GM12878 (cell line): ENCODE measurements at regions not wholly inside any gene's neighbourhood (a gene's known extent, or its start where the extent isn't known, plus 50 kb on each side); places are given as distances from the start of the nearest gene placed in this dataset.

Experiments used
- ATAC-seq: fragments of 200-7000 bp; cut with Tn5 transposase; 3 replicates; pipeline ENCODE4 v1.9.1; 2020; ENCODE audit warnings: mild to moderate bottlenecking, moderate library complexity
- BruUV-seq: library from RNA; stranded (reverse); fragments of 400-500 nt; replicated peaks from 2 replicates; lab custom pipeline; 2021; lab: Mats Ljungman, UMichigan
- CTCF ChIA-PET: fragments of 300-600 bp; sonication (Branson Sonifier 250); formaldehyde crosslinking; extraction: SDS; loops from one replicate; lab custom pipeline; 2021; ENCODE audit warnings: inconsistent platforms; lab: Yijun Ruan, JAX
- POLR2A ChIA-PET: fragments of 350-600 bp; formaldehyde crosslinking; extraction: SDS; loops from one replicate; lab custom pipeline; 2021; ENCODE audit warnings: inconsistent platforms; lab: Charles Lee
- RAD21 ChIA-PET: fragments of 300-600 bp; sonication (Branson Sonifier 250); formaldehyde crosslinking; loops from one replicate; lab custom pipeline; 2023; ENCODE audit warnings: antibody characterized with exemption; ENCODE audit not compliant: unreplicated experiment; lab: Charles Lee
- SMC1A ChIA-PET: fragments of 300-600 bp; sonication (Branson Sonifier 250); formaldehyde crosslinking; loops from one replicate; lab custom pipeline; 2023; ENCODE audit not compliant: unreplicated experiment, uncharacterized antibody; lab: Charles Lee
- DNase-seq: peaks from one replicate; pipeline ENCODE4 v3.0.0-alpha.2; 2011; ENCODE audit warnings: low read depth, low spot score
- FAIRE-seq: peaks from 3 replicates; lab custom pipeline; 2011; peaks lifted over from hg19 to GRCh38; lab: Jason Lieb, UNC
- H2AFZ ChIP-seq: 2 replicates; pipeline ENCODE4 v1.6.0; 2011; ENCODE audit warnings: low read depth, low read length, control low read depth; ENCODE audit not compliant: control insufficient read depth
- H3K27ac ChIP-seq: 2 replicates; pipeline ENCODE4 v1.5.1; 2011; ENCODE audit warnings: control low read depth; ENCODE audit not compliant: control insufficient read depth, insufficient read depth
- H3K27me3 ChIP-seq, 2 experiments: replicated peaks in 1 of 2; 2 replicates each; pipeline versions ENCODE4 v1.6.0 to v1.6.1; 2011; ENCODE audit warnings: low read length in 1 of 2; ENCODE audit not compliant: control insufficient read depth in 2 of 2, insufficient read depth in 2 of 2
- H3K36me3 ChIP-seq, 2 experiments: 2 replicates each; pipeline ENCODE4 v1.5.1; 2011; ENCODE audit warnings: low read length in 1 of 2; ENCODE audit not compliant: control insufficient read depth in 2 of 2, insufficient read depth in 2 of 2
- H3K4me1 ChIP-seq: 2 replicates; pipeline ENCODE4 v1.6.1; 2011; ENCODE audit warnings: mild to moderate bottlenecking, low read length, moderate library complexity, mixed read lengths; ENCODE audit not compliant: control insufficient read depth, insufficient read depth
- H3K4me2 ChIP-seq: 2 replicates; pipeline ENCODE4 v1.6.0; 2011; ENCODE audit warnings: control low read depth; ENCODE audit not compliant: control insufficient read depth, insufficient read depth
- H3K4me3 ChIP-seq: fragments of 200-600 bp; sonication (generic); 2 replicates; pipeline ENCODE4 v1.5.1; 2016
- H3K79me2 ChIP-seq: 2 replicates; pipeline ENCODE4 v1.6.0; 2011; ENCODE audit warnings: low read length; ENCODE audit not compliant: control insufficient read depth, insufficient read depth
- H3K9ac ChIP-seq: 2 replicates; pipeline ENCODE4 v1.8.0; 2011; ENCODE audit warnings: low read length, control low read depth, mixed read lengths; ENCODE audit not compliant: control insufficient read depth, insufficient read depth
- H3K9me3 ChIP-seq: replicated peaks from 3 replicates; pipeline ENCODE4 v1.5.1; 2011; ENCODE audit warnings: mild to moderate bottlenecking, low read length; ENCODE audit not compliant: control insufficient read depth, insufficient read depth
- H4K20me1 ChIP-seq: 2 replicates; pipeline ENCODE4 v1.6.0; 2011; ENCODE audit not compliant: control insufficient read depth, insufficient read depth
- E4F1 ChIP-seq: fragments of 450-650 bp; IDR thresholded peaks from 2 replicates; pipeline ENCODE4 v1.6.1; 2018; ENCODE audit warnings: borderline replicate concordance, mild to moderate bottlenecking; ENCODE audit not compliant: partially characterized antibody
- NR2F1 ChIP-seq: fragments of 450-650 bp; conservative IDR thresholded peaks from 2 replicates; pipeline ENCODE4 v1.6.1; 2017; ENCODE audit warnings: mild to moderate bottlenecking
- NRF1 ChIP-seq: conservative IDR thresholded peaks from 2 replicates; pipeline ENCODE4 v1.6.1; 2011; ENCODE audit warnings: mild to moderate bottlenecking, low read depth, low read length, improper control_type of control experiment
- PML ChIP-seq: IDR thresholded peaks from 2 replicates; pipeline ENCODE4 v1.6.1; 2012; ENCODE audit warnings: low read length, inconsistent platforms
- ZBED1 ChIP-seq: IDR thresholded peaks from 2 replicates; pipeline ENCODE4 v1.6.1; 2016; ENCODE audit warnings: borderline replicate concordance
- ZBTB11 ChIP-seq: fragments of 450-650 bp; formaldehyde crosslinking; IDR thresholded peaks from 2 replicates; pipeline ENCODE4 v1.5.0; 2022; ENCODE audit warnings: mild to moderate bottlenecking, missing genetic modification characterization
- WGBS: methylation state at CpG from one replicate; pipeline ENCODE4 v1.1.6; 2016; ENCODE audit warnings: low lambda C conversion rate; ENCODE audit not compliant: insufficient replicate concordance, insufficient coverage; ENCODE audit errors: missing lambda C conversion rate; 5-methylcytosine and 5-hydroxymethylcytosine counted together
- in situ Hi-C: fragments of 300-500 bp; cut with MboI; formaldehyde crosslinking; loops from 9 replicates; pipeline ENCODE4 v1.14.3; 2018; ENCODE audit warnings: mixed read lengths
- intact Hi-C: fragments of 100-400 bp; cut with micrococcal nuclease; formaldehyde crosslinking; loops from one replicate; pipeline ENCODE4 v1.14.2; 2022; ENCODE audit not compliant: unreplicated experiment

GRCh38 chr13:86095351-86095750 lies 296.1 kb upstream of the SLITRK6 start:
- BruUV-seq, result no TSS peak
- H3K9me3 ChIP-seq, result no peaks in the 10 kb centered on the region
- in situ Hi-C loops (no loop called here), intact Hi-C loops (no loop called here)
- no peak overlapping the region for H3K4me2 ChIP-seq
- no peaks in the 10 kb centered on the region for H3K79me2 ChIP-seq
- FAIRE-seq (no peak), ATAC-seq (no peak), DNase-seq (no peak)
- H3K9ac ChIP-seq, result no peak overlapping the region
- H2AFZ ChIP-seq, result no peak overlapping the region
- ChIA-PET RAD21 (no interaction called here), SMC1A (interaction anchor here (0.7 kb wide), 1 partner anchor 125 kb away, joined by 3 read pairs; no protein-coding TSS in a partner anchor), POLR2A (no interaction called here), CTCF (no interaction called here)
- H3K36me3 ChIP-seq, result no peaks in the 10 kb centered on the region
- no peaks in the 10 kb centered on the region for H3K27me3 ChIP-seq
- H4K20me1 ChIP-seq, result no peaks in the 10 kb centered on the region
- H3K27ac ChIP-seq, result no peak overlapping the region
- H3K4me3 ChIP-seq, result no peak overlapping the region
- 32% methylated on average over 3 of the region's 3 CpGs for WGBS
- H3K4me1 ChIP-seq, result no peaks in the 10 kb centered on the region
- no peak for TF ChIP-seq NRF1
- no peak for TF ChIP-seq ZBED1
- TF ChIP-seq PML, result no peak
- TF ChIP-seq E4F1, result no peak
- no peak for TF ChIP-seq NR2F1
- no peak for TF ChIP-seq ZBTB11 (CRISPR knock-in tag)
